Endodermal cell (in vitro differentiated cells): ENCODE measurements at regions not wholly inside any gene's neighbourhood (a gene's known extent, or its start where the extent isn't known, plus 50 kb on each side); places are given as distances from the start of the nearest gene placed in this dataset.

Experiments
- DNase-seq: peaks from one replicate; pipeline ENCODE4 v3.0.0-alpha.2; 2017
- H3K27ac ChIP-seq: 2 replicates; pipeline ENCODE4 v1.5.1; 2013; ENCODE audit warnings: mild to moderate bottlenecking, low read depth, low read length, moderate library complexity
- H3K27me3 ChIP-seq: 2 replicates; pipeline ENCODE4 v1.6.1; 2013; ENCODE audit warnings: mild to moderate bottlenecking, low read length, moderate library complexity; ENCODE audit not compliant: insufficient read depth, control insufficient read depth, poor library complexity, severe bottlenecking
- H3K36me3 ChIP-seq: 2 replicates; pipeline ENCODE4 v1.7.0; 2013; ENCODE audit warnings: mild to moderate bottlenecking, low read length, moderate library complexity; ENCODE audit not compliant: control insufficient read depth, insufficient read depth
- H3K4me1 ChIP-seq: one replicate; pipeline ENCODE4 v1.7.0; 2013; ENCODE audit warnings: low read length; ENCODE audit not compliant: control insufficient read depth, insufficient read depth
- H3K4me3 ChIP-seq: 2 replicates; pipeline ENCODE4 v1.5.1; 2013; ENCODE audit warnings: mild to moderate bottlenecking, low read length, moderate library complexity
- H3K9ac ChIP-seq: 2 replicates; pipeline ENCODE4 v1.6.1; 2013; ENCODE audit warnings: mild to moderate bottlenecking, low read length, moderate library complexity; ENCODE audit not compliant: poor library complexity, severe bottlenecking; ENCODE audit errors: extremely low read depth
- H3K9me3 ChIP-seq: 2 replicates; pipeline ENCODE4 v1.6.1; 2013; ENCODE audit warnings: mild to moderate bottlenecking, low read length, moderate library complexity; ENCODE audit not compliant: control insufficient read depth
- H3K27ac Mint-ChIP-seq: 2 replicates; pipeline ENCODE4 v1.8.0; 2020; ENCODE audit warnings: mixed read lengths
- H3K27me3 Mint-ChIP-seq: 2 replicates; pipeline ENCODE4 v1.8.0; 2021; ENCODE audit warnings: mild to moderate bottlenecking, mixed read lengths; ENCODE audit not compliant: insufficient read depth
- H3K36me3 Mint-ChIP-seq: 2 replicates; pipeline ENCODE4 v1.8.0; 2020; ENCODE audit warnings: low read depth, mixed read lengths
- H3K4me1 Mint-ChIP-seq: 2 replicates; pipeline ENCODE4 v1.8.0; 2020; ENCODE audit warnings: mixed read lengths
- H3K4me3 Mint-ChIP-seq: 2 replicates; pipeline ENCODE4 v1.8.0; 2020; ENCODE audit warnings: mild to moderate bottlenecking, moderate library complexity, mixed read lengths
- H3K9me3 Mint-ChIP-seq: 2 replicates; pipeline ENCODE4 v1.8.0; 2020; ENCODE audit warnings: mild to moderate bottlenecking, mixed read lengths
- WGBS, 2 experiments: methylation state at CpG; one replicate each; pipeline versions ENCODE4 v1.1.5 to v1.1.7; 2013; ENCODE audit warnings: missing lambda C conversion rate in 2 of 2, mixed read lengths in 1 of 2; ENCODE audit not compliant: insufficient coverage in 1 of 2, insufficient read length in 1 of 2; 5-methylcytosine and 5-hydroxymethylcytosine counted together
- TF ChIP-seq, protein P1 (sequence below): fragments of 200-600 bp; sonication (generic); conservative IDR thresholded peaks from 2 replicates; pipeline ENCODE4 v1.5.0; 2021; ENCODE audit warnings: antibody characterized with exemption, mild to moderate bottlenecking

DNA sequence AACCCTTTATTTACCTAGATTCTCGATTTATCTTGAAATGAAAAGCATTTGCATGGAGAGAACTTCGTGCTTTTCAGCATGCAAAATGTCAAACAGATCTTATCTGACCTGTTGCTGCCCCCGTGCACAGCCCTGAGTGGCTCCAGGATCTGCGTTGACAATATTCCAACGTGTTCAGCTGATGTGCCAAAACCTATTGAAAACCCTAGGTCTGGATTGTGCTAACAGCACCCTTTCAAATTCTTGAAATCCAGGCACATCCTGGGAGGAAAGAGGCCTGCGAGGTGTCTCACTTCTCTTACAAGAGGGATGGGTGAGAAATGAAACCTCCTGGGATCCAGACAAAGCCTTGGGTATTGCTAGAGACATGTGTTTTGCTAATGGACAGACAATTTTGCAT lies 231.8 kb downstream of the MAP2K4 start:
- no peak for DNase-seq
- Mint-ChIP-seq H3K36me3 (no peaks in the 10 kb centered on the region), H3K27me3 (peaks cover 3% of the 10 kb centered on the region), H3K4me3 (no peak overlapping the region), H3K9me3 (no peaks in the 10 kb centered on the region), H3K27ac (no peak overlapping the region), H3K4me1 (peaks cover 7% of the 10 kb centered on the region)
- Histone ChIP-seq H3K9ac (no peak overlapping the region), H3K4me1 (no peaks in the 10 kb centered on the region), H3K9me3 (no peaks in the 10 kb centered on the region), H3K36me3 (no peaks in the 10 kb centered on the region), H3K27ac (no peak overlapping the region), H3K27me3 (peaks cover 5% of the 10 kb centered on the region), H3K4me3 (no peak overlapping the region)
- TF ChIP-seq, protein P1, sequence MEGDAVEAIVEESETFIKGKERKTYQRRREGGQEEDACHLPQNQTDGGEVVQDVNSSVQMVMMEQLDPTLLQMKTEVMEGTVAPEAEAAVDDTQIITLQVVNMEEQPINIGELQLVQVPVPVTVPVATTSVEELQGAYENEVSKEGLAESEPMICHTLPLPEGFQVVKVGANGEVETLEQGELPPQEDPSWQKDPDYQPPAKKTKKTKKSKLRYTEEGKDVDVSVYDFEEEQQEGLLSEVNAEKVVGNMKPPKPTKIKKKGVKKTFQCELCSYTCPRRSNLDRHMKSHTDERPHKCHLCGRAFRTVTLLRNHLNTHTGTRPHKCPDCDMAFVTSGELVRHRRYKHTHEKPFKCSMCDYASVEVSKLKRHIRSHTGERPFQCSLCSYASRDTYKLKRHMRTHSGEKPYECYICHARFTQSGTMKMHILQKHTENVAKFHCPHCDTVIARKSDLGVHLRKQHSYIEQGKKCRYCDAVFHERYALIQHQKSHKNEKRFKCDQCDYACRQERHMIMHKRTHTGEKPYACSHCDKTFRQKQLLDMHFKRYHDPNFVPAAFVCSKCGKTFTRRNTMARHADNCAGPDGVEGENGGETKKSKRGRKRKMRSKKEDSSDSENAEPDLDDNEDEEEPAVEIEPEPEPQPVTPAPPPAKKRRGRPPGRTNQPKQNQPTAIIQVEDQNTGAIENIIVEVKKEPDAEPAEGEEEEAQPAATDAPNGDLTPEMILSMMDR = no peak
- WGBS, 2 experiments = 71 to 75% methylated on average over 5 to 6 of the region's 6 CpGs

DNA sequence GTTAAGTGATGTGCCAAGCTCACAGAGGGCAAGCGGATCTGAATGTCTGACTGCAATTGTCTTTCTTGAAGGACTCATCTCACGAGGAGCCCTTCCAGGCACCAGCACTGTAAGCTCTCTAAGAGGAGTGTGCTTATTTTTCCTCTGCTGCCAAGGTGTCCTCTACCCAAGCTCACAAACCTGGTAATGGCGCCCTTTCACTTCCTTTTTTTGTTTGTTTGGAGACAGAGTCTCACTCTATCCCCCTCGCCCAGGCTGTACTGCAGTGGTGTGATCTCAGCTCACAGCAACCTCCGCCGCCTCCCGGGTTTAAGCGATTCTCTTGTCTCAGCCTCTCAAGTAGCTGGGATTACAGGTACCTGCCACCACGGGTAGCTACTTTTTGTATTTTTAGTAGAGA lies 233.8 kb downstream of the MAP2K4 start:
- Mint-ChIP-seq H3K36me3 (no peaks in the 10 kb centered on the region), H3K27me3 (peaks cover 3% of the 10 kb centered on the region)

DNA sequence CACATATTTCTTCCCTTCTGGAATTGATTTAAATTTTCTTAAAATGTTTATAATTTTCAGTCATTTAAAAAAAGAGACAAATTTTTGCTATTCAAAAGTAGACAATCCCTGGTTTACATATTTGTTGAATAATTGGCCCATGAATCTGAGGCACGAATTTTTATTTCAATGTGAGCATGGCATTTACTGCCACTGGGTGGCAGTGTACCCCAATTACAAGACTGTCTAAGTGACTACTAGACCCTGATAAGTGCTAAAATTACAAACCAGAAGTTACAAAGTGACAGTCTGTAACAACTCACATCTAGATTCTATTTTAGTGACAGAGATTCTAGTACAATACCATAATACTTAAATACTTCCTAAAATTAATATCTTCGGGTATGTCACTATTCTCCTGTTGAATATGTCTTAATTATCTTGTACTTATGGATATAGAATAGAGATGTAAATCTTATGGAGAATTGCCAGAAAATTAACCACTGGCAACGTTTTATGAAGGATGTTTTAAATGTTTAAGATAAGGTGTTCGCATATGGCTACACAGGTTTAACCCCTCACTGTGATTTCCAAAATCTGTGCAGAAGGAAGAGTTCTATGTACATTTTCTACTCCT lies 235.8 kb downstream of the MAP2K4 start:
- Histone ChIP-seq H3K36me3 (no peaks in the 10 kb centered on the region), H3K4me1 (peaks cover 4% of the 10 kb centered on the region), H3K9me3 (peaks cover 2% of the 10 kb centered on the region), H3K27me3 (peaks cover 5% of the 10 kb centered on the region), H3K4me3 (no peak overlapping the region), H3K27ac (no peak overlapping the region), H3K9ac (no peak overlapping the region)
- no peaks in the 10 kb centered on the region for H3K9me3 Mint-ChIP-seq
- TF ChIP-seq, protein P1 = peak; percentile 94
- H3K4me3 Mint-ChIP-seq = no peak overlapping the region
- 39 to 48% methylated on average over 3 to 4 of the region's 4 CpGs for WGBS, 2 experiments
- H3K27ac Mint-ChIP-seq = no peak overlapping the region
- no peaks in the 10 kb centered on the region for H3K36me3 Mint-ChIP-seq
- peaks cover 3% of the 10 kb centered on the region for H3K27me3 Mint-ChIP-seq
- H3K4me1 Mint-ChIP-seq = peaks cover 13% of the 10 kb centered on the region
- no peak for DNase-seq

More for the DNA sequence above, 233.8 kb downstream of the MAP2K4 start:
- no peak for DNase-seq
- Mint-ChIP-seq H3K4me1 (peaks cover 13% of the 10 kb centered on the region), H3K4me3 (no peak overlapping the region), H3K27ac (no peak overlapping the region), H3K9me3 (no peaks in the 10 kb centered on the region)
- Histone ChIP-seq H3K27me3 (peaks cover 5% of the 10 kb centered on the region), H3K4me1 (peaks cover 4% of the 10 kb centered on the region), H3K27ac (no peak overlapping the region), H3K9ac (no peak overlapping the region), H3K4me3 (no peak overlapping the region), H3K9me3 (no peaks in the 10 kb centered on the region), H3K36me3 (no peaks in the 10 kb centered on the region)
- WGBS, 2 experiments = 93 to 94% methylated on average over 7 to 9 of the region's 9 CpGs
- TF ChIP-seq, protein P1 = no peak
